Head of caudate nucleus (tissue), 42 donors: ENCODE measurements at regions not wholly inside any gene's neighbourhood (a gene's known extent, or its start where the extent isn't known, plus 50 kb on each side); places are given as distances from the start of the nearest gene placed in this dataset.
"Not testable (repeated sequence)": the region's sequence is repeated elsewhere in the genome, so short reads cannot be mapped to it uniquely, and the experiment has no call there.

Source experiments
- DNase-seq, 42 donors: peaks; one replicate each; pipeline versions ENCODE4 v3.0.0 to v3.0.0-alpha.2; 2020 to 2021; ENCODE audit warnings: mixed read lengths in 7 of 42
- intact Hi-C: fragments of 100-400 bp; cut with DNase I; formaldehyde crosslinking; loops from one replicate; pipeline ENCODE4 v1.15.0; 2022

GRCh38 chr1:67916140-67916886 is 83.0 kb upstream of the GNG12 start:
- no peak for DNase-seq
- intact Hi-C loops: no loop called here

- intact Hi-C loops: no loop called here
- no peak for DNase-seq
Observed at GRCh38 chr1:67909776-67910175, 76.5 kb upstream of the GNG12 start.

- DNase-seq: no peak
- intact Hi-C loops: no loop called here
Observed at GRCh38 chr1:67908250-67908936, 75.1 kb upstream of the GNG12 start.

- intact Hi-C loops, DNase-seq: not testable (repeated sequence)
Observed at GRCh38 chr1:67907467-67907866, 74.2 kb upstream of the GNG12 start.

DNA sequence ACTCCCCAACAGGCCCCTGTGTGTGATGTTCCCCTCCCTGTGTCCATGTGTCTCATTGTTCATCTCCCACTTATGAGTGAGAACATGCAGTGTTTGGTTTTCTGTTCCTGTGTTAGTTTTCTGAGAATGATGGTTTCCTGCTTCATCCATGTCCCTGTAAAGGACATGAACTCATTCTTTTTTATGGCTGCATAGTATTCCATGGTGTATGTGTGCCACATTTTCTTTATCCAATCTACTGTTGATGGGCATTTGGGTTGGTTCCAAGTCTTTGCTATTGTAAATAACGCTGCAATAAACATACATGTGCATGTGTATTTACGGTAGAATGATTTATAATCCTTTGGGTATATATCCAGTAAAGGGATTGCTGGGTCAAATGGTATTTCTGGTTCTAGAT is 72.7 kb upstream of the GNG12 start:
- DNase-seq, intact Hi-C loops: not testable (repeated sequence)

DNA sequence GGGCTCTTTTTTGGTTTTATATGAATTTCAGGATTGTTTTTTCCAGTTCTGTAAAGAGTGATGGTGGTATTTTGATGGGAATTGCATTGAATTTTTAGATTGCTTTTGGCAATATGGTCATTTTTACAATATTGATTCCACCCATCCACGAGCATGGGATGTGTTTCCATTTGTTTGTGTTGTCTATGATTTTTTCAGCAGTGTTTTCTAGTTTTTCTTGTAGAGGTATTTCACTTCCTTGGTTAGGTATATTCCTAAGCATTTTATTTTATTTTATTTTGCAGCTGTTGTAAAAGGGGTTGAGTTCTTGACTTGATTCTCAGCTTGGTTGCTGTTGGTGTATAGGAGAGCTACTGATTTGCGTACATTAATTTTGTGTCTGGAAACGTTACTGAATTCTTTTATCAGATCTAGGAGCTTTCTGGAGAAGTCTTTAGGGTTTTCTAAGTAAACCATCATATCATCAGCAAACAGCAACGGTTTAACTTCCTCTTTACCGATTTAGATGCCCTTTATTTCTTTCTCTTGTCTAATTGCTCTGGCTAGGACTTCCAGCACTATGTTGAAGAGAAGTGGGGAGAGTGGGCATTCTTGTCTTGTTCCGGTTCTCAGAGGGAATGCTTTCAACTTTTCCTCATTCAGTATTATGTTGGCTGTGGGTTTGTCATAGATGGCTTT is 69.4 kb upstream of the GNG12 start:
- intact Hi-C loops, DNase-seq: not testable (repeated sequence)

- no peak for DNase-seq
- intact Hi-C loops: no loop called here
Observed at GRCh38 chr1:67898033-67898726, 64.9 kb upstream of the GNG12 start.

- DNase-seq: no peak
- intact Hi-C loops: no loop called here
Observed at GRCh38 chr1:67897270-67897949, 64.1 kb upstream of the GNG12 start.

DNA sequence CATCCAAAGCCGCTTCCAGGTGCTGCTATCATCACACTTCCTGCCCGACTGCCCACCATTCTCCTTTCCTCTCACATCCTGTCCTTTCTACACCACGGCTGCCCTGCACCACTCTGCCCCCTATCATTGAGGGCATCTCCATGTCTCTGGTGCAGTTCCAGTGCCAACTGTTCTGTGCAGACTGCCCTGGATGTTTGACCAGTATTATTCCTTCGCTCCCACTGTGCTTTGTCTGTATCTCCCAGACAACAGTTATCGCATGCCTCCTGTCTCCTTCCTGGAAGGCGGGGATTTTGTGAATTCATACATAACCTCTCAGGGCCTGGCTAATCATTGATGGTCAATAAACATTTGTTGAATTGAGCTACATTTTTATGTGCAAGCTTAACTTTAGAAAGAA is 63.6 kb upstream of the GNG12 start:
- DNase-seq: no peak

GRCh38 chr1:67894981-67895735 is 61.9 kb upstream of the GNG12 start:
- no peak for DNase-seq
- intact Hi-C loops: no loop called here

More for the DNA sequence above, 63.6 kb upstream of the GNG12 start:
- intact Hi-C loops: no loop called here

DNA sequence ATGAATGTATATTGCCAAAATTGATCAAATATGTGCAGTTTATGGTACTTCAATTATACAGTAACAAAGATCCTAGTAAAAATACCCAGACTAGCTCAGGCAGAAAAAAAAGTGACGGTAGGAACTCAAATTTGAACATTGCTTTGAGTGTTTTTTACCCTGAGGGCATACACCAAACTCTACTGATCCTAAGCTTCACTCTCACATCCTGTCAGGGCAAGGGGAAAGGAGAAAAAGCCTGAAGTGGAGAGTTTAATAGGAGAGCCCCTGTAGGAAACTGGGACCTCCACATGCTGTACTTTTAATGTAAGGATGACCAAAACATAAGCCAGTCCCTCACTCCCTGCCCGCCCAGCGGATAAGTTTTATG is 59.8 kb upstream of the GNG12 start:
- intact Hi-C loops: no loop called here

GRCh38 chr1:67892476-67893125 is 59.3 kb upstream of the GNG12 start:
- intact Hi-C loops: no loop called here
- DNase-seq: no peak

More for the DNA sequence above, 59.8 kb upstream of the GNG12 start:
- no peak for DNase-seq

GRCh38 chr1:67890857-67891256 is 57.6 kb upstream of the GNG12 start:
- no peak for DNase-seq
- intact Hi-C loops: no loop called here

- no peak for DNase-seq
- intact Hi-C loops: no loop called here
Observed at GRCh38 chr1:67889953-67890567, 56.8 kb upstream of the GNG12 start.

DNA sequence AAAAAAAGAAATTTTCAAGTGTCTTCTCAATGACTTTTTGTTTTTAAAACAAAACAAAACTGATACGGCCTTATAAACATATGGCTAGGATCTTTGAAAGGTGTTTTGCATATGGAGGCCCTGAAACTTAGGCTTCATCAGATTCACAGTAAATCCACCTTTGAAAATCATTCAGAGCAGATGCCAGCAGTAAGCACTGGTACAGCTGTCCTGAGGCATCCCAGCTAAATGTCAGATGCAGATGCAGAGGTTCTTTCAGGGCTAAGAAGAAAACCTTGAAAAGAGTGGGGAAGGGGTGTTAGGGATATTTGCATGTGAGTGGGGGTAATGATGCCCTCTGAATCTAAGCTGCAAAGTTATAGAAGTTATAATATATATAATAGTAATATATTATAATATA is 56.2 kb upstream of the GNG12 start:
- no peak for DNase-seq
- intact Hi-C loops: no loop called here

DNA sequence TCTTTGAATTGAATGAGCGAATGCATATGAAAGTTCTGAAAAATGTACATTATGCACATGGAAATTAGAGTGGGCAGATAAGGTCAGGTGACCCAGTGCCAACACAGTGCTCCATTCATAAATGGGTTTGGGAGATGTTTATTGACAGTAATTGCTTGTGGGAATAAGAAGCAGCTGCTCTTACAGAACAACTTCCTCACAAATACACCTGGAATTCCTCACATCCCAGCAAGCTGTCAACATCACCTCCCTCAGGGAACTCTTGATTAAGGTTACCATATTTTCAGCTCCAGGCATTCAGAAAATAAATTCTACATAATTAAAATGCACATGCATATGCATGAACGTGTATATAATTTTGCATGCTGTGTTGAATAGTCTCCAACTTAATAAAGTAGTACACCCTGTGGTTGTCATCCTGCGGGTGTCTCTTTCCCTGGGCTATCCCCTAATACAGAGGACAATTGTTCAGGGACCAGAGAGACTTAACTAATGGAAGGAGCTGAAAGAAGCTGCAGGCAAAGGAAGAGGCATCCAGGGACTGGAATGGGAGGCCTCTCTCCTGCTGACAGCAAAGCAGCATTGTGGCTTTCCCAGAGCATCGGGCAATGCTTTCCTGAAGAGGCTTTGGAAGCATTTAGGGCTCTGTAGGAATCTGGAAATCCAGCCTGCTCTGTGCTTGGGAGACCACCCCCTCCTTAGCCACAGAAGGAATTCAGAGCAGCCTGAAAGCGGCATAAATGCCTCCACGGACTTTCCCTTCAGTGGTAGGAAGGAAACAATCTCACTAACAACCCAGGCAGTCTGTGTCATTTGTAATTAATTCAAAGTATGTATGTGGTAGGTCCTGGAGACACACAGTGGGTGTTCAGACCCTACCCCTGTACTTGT is 55.2 kb upstream of the GNG12 start:
- intact Hi-C loops: no loop called here

DNA sequence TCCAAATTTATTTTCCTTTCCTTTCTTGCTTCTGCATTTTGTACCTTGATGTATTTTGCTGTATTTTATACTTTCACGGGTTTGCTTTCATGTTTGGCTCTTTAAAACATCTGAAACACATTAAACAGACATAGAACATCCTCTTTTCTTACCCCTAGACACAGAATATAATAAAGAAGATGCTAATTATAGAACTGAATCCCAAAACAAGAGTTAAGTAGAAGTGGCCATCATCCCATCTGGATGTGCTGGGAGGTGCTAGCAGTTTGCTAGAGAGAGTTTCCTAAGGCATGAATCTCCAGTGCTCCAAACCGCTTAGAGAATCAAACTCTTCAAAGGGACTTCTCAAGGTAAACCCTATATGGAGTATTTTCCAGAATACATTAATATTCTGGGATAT is 53.9 kb upstream of the GNG12 start:
- intact Hi-C loops: no loop called here
- DNase-seq: no peak

More for the DNA sequence above, 55.2 kb upstream of the GNG12 start:
- no peak for DNase-seq
